Endothelial cell of umbilical vein (primary cell): ENCODE measurements at regions not wholly inside any gene's neighbourhood (a gene's known extent, or its start where the extent isn't known, plus 50 kb on each side); places are given as distances from the start of the nearest gene placed in this dataset.

Experiments used
- BruUV-seq: library from RNA; stranded (reverse); fragments of 400-500 nt; replicated peaks from 2 replicates; lab custom pipeline; 2021; lab: Mats Ljungman, UMichigan
- CTCF ChIA-PET: fragments of 300-600, 350-600 bp; sonication (Branson Sonifier 250); formaldehyde crosslinking; loops from one replicate; lab custom pipeline; 2021; ENCODE audit warnings: antibody characterized with exemption, inconsistent platforms; lab: Charles Lee
- POLR2A ChIA-PET: fragments of 300-600, 350-600 bp; sonication (Branson Sonifier 250); formaldehyde crosslinking; loops from one replicate; lab custom pipeline; 2021; ENCODE audit warnings: antibody characterized with exemption, inconsistent platforms; lab: Charles Lee
- DNase-seq: peaks from one replicate; pipeline ENCODE4 v3.0.0-alpha.2; 2011; ENCODE audit warnings: low read depth, low spot score
- FAIRE-seq: peaks from 2 replicates; lab custom pipeline; 2011; peaks lifted over from hg19 to GRCh38; lab: Jason Lieb, UNC
- H2AFZ ChIP-seq: 2 replicates; pipeline ENCODE4 v1.6.0; 2012; ENCODE audit warnings: low read depth, low read length, control low read depth, inconsistent platforms
- H3K27ac ChIP-seq: 2 replicates; pipeline ENCODE4 v1.5.1; 2011; ENCODE audit warnings: low read depth, mild to moderate bottlenecking, control low read depth, low read length, moderate library complexity; ENCODE audit not compliant: insufficient read depth
- H3K27me3 ChIP-seq, 2 experiments: 2 replicates each; pipeline versions ENCODE4 v1.6.0 to v1.6.1; 2011; ENCODE audit warnings: low read length in 2 of 2, mixed read lengths in 1 of 2; ENCODE audit not compliant: control insufficient read depth in 2 of 2, insufficient read depth in 2 of 2
- H3K36me3 ChIP-seq, 2 experiments: 2 replicates in 1 of 2; 3 replicates in 1 of 2; pipeline ENCODE4 v1.5.1; 2011; ENCODE audit warnings: low read length in 2 of 2, mild to moderate bottlenecking in 1 of 2, moderate library complexity in 1 of 2; ENCODE audit not compliant: control insufficient read depth in 2 of 2, insufficient read depth in 2 of 2; ENCODE audit errors: extremely low read depth in 1 of 2
- H3K4me1 ChIP-seq: 3 replicates; pipeline ENCODE4 v1.5.1; 2011; ENCODE audit warnings: mild to moderate bottlenecking, low read length; ENCODE audit not compliant: control insufficient read depth, insufficient read depth; ENCODE audit errors: extremely low read depth
- H3K4me2 ChIP-seq: 2 replicates; pipeline ENCODE4 v1.6.1; 2011; ENCODE audit warnings: low read length, control low read depth, mixed read lengths; ENCODE audit not compliant: insufficient read depth
- H3K4me3 ChIP-seq, 3 experiments: fragments of 200-600 bp in 1 of 3; sonication (generic), shearing (Covaris generic) in 1 of 3; replicated peaks in 1 of 3; 2 replicates each; pipeline ENCODE4 v1.5.1; 2011 to 2016; ENCODE audit warnings: control low read depth in 3 of 3, low read length in 3 of 3, mild to moderate bottlenecking in 2 of 3, inconsistent platforms in 1 of 3, low read depth in 1 of 3, moderate library complexity in 1 of 3; ENCODE audit not compliant: insufficient read depth in 1 of 3
- H3K79me2 ChIP-seq: 2 replicates; pipeline ENCODE4 v1.6.0; 2012; ENCODE audit warnings: low read length, inconsistent platforms; ENCODE audit not compliant: control insufficient read depth, insufficient read depth
- H3K9ac ChIP-seq: replicated peaks from 2 replicates; pipeline ENCODE3; 2011; ENCODE audit warnings: low read length, control low read depth; ENCODE audit not compliant: insufficient read depth; ENCODE audit errors: extremely low read depth
- H3K9me1 ChIP-seq: replicated peaks from 3 replicates; pipeline ENCODE4 v1.6.0; 2011; ENCODE audit warnings: mild to moderate bottlenecking, low read length; ENCODE audit not compliant: control insufficient read depth, insufficient read depth; ENCODE audit errors: extremely low read depth
- H3K9me3 ChIP-seq: replicated peaks from 2 replicates; pipeline ENCODE4 v1.5.1; 2012; ENCODE audit warnings: low read length, inconsistent platforms; ENCODE audit not compliant: control insufficient read depth, insufficient read depth
- H4K20me1 ChIP-seq: replicated peaks from 2 replicates; pipeline ENCODE3; 2011; ENCODE audit warnings: mild to moderate bottlenecking, low read length; ENCODE audit not compliant: control insufficient read depth, insufficient read depth; ENCODE audit errors: extremely low read depth
- CTCF ChIP-seq, 2 donors: IDR thresholded peaks; 1 replicate in 1 of 2; 2 replicates in 1 of 2; pipeline ENCODE4 v1.5.1; 2011; ENCODE audit warnings: low read length in 2 of 2, mild to moderate bottlenecking in 2 of 2, moderate library complexity in 2 of 2, control low read depth in 1 of 2, inconsistent platforms in 1 of 2, low read depth in 1 of 2; ENCODE audit not compliant: insufficient read depth in 1 of 2; ENCODE audit errors: extremely low read depth in 1 of 2
- EZH2 ChIP-seq: IDR thresholded peaks from 2 replicates; pipeline ENCODE4 v1.6.1; 2012; ENCODE audit warnings: borderline replicate concordance, low read depth, mild to moderate bottlenecking, moderate library complexity, low read length, inconsistent platforms; ENCODE audit not compliant: severe bottlenecking
- FOS ChIP-seq: IDR thresholded peaks from 2 replicates; pipeline ENCODE4 v1.6.1; 2011; ENCODE audit warnings: mild to moderate bottlenecking, low read length, moderate library complexity, borderline replicate concordance; ENCODE audit not compliant: insufficient read depth
- GATA2 ChIP-seq: IDR thresholded peaks from 2 replicates; pipeline ENCODE4 v1.7.0; 2011; ENCODE audit warnings: low read depth, mild to moderate bottlenecking, moderate library complexity, mixed read lengths, low read length; ENCODE audit not compliant: insufficient read length, insufficient read depth
- JUN ChIP-seq: IDR thresholded peaks from 2 replicates; pipeline ENCODE4 v1.6.1; 2011; ENCODE audit warnings: borderline replicate concordance, low read depth; ENCODE audit not compliant: insufficient read length, insufficient read depth
- MAX ChIP-seq: IDR thresholded peaks from 2 replicates; pipeline ENCODE4 v1.6.1; 2011; ENCODE audit not compliant: insufficient read depth, insufficient read length
- MYC ChIP-seq: IDR thresholded peaks from one replicate; pipeline ENCODE4 v1.6.1; 2011; ENCODE audit warnings: mild to moderate bottlenecking, low read depth, low read length
- POLR2A ChIP-seq: IDR thresholded peaks from 2 replicates; pipeline ENCODE4 v1.6.1; 2012; ENCODE audit warnings: low read depth, mild to moderate bottlenecking, control low read depth, low read length
- POLR2AphosphoS5 ChIP-seq: IDR thresholded peaks from 2 replicates; pipeline ENCODE4 v1.6.1; 2012; ENCODE audit warnings: low read depth, mild to moderate bottlenecking, control low read depth, low read length, moderate library complexity; ENCODE audit not compliant: insufficient read depth
- dilution Hi-C: fragments of 300-500 bp; cut with MboI; formaldehyde crosslinking; loops from one replicate; pipeline ENCODE4 v1.15.0; 2019; ENCODE audit warnings: low sequenced_read_pairs; ENCODE audit not compliant: extremely low pct_ligation_motif_present
- intact Hi-C: fragments of 100-400 bp; cut with micrococcal nuclease; formaldehyde crosslinking; loops from one replicate; pipeline ENCODE4 v1.10.0; 2022

GRCh38 chr4:22573641-22574040, 57.8 kb upstream of the ADGRA3 start:
- Histone ChIP-seq H3K27ac (no peak overlapping the region), H3K9me3 (no peaks in the 10 kb centered on the region), H3K9me1 (no peaks in the 10 kb centered on the region), H2AFZ (no peak overlapping the region), H3K4me3 (no peak overlapping the region), H3K4me1 (no peaks in the 10 kb centered on the region), H3K79me2 (no peaks in the 10 kb centered on the region), H4K20me1 (no peaks in the 10 kb centered on the region), H3K9ac (no peak overlapping the region), H3K27me3 (no peaks in the 10 kb centered on the region), H3K4me2 (no peak overlapping the region), H3K36me3 (no peaks in the 10 kb centered on the region)
- BruUV-seq: no TSS peak
- dilution Hi-C loops (no loop called here), intact Hi-C loops (no loop called here)
- TF ChIP-seq FOS (no peak), MYC (no peak), GATA2 (no peak), EZH2 (no peak), CTCF (IDR thresholded peaks at IDR 0.05; ENCODE audit: extremely low read depth in 1 of 2, insufficient read depth in 1 of 2, low read depth in 1 of 2, low read length in 2 of 2) (no peak), MAX (no peak), POLR2AphosphoS5 (no peak), JUN (no peak), POLR2A (no peak)
- DNase-seq: no peak
- POLR2A ChIA-PET: no interaction called here
- no peak for FAIRE-seq
- CTCF ChIA-PET: no interaction called here
